ENCODE measurements at regions not wholly inside any gene's neighbourhood (a gene's known extent, or its start where the extent isn't known, plus 50 kb on each side); places are given as distances from the start of the nearest gene placed in this dataset.

DNA sequence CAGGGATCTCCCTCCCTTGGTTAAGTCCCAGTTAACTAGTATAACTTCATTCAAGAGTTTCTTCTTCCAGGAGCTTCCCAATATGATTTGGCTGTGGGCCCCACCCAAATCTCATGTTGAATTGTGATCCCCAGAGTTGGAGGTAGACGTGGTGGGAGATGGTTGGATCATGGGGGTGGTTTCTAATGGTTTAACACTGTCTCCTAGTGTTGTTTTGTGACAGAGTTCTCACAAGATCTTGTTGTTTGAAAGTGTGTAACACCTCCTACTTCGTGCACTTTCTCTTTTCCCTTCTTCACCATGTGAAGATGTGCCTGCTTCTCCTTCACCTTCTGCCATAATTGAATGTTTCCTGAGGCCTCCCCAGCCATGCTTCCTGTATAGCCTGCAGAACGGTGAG, 251.8 kb upstream of the FGGY start:
- TF ChIP-seq, protein P1, sequence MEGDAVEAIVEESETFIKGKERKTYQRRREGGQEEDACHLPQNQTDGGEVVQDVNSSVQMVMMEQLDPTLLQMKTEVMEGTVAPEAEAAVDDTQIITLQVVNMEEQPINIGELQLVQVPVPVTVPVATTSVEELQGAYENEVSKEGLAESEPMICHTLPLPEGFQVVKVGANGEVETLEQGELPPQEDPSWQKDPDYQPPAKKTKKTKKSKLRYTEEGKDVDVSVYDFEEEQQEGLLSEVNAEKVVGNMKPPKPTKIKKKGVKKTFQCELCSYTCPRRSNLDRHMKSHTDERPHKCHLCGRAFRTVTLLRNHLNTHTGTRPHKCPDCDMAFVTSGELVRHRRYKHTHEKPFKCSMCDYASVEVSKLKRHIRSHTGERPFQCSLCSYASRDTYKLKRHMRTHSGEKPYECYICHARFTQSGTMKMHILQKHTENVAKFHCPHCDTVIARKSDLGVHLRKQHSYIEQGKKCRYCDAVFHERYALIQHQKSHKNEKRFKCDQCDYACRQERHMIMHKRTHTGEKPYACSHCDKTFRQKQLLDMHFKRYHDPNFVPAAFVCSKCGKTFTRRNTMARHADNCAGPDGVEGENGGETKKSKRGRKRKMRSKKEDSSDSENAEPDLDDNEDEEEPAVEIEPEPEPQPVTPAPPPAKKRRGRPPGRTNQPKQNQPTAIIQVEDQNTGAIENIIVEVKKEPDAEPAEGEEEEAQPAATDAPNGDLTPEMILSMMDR (IDR thresholded peaks at IDR 0.05): no peak
- TF ChIP-seq, protein P2, sequence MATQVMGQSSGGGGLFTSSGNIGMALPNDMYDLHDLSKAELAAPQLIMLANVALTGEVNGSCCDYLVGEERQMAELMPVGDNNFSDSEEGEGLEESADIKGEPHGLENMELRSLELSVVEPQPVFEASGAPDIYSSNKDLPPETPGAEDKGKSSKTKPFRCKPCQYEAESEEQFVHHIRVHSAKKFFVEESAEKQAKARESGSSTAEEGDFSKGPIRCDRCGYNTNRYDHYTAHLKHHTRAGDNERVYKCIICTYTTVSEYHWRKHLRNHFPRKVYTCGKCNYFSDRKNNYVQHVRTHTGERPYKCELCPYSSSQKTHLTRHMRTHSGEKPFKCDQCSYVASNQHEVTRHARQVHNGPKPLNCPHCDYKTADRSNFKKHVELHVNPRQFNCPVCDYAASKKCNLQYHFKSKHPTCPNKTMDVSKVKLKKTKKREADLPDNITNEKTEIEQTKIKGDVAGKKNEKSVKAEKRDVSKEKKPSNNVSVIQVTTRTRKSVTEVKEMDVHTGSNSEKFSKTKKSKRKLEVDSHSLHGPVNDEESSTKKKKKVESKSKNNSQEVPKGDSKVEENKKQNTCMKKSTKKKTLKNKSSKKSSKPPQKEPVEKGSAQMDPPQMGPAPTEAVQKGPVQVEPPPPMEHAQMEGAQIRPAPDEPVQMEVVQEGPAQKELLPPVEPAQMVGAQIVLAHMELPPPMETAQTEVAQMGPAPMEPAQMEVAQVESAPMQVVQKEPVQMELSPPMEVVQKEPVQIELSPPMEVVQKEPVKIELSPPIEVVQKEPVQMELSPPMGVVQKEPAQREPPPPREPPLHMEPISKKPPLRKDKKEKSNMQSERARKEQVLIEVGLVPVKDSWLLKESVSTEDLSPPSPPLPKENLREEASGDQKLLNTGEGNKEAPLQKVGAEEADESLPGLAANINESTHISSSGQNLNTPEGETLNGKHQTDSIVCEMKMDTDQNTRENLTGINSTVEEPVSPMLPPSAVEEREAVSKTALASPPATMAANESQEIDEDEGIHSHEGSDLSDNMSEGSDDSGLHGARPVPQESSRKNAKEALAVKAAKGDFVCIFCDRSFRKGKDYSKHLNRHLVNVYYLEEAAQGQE (IDR thresholded peaks at IDR 0.05; ENCODE audit: insufficient read depth in 1 of 2, low read depth in 2 of 2, low read length in 1 of 2): no peak
- TF ChIP-seq SIN3A (IDR thresholded peaks at IDR 0.05; ENCODE audit: borderline replicate concordance, insufficient read depth, low read depth, low read length) (no peak), POLR2AphosphoS5 (IDR thresholded peaks at IDR 0.05; ENCODE audit: low read depth, low read length) (no peak), TCF7L2 (IDR thresholded peaks at IDR 0.05; ENCODE audit: low read depth, low read length) (no peak)
